ENCODE measurements at regions not wholly inside any gene's neighbourhood (a gene's known extent, or its start where the extent isn't known, plus 50 kb on each side); places are given as distances from the start of the nearest gene placed in this dataset.

- no peaks in the 10 kb centered on the region for H3K27me3 ChIP-seq (ENCODE audit: insufficient read depth, low read length, poor library complexity, severe bottlenecking)
- no peak overlapping the region for H3K4me3 ChIP-seq (ENCODE audit: low read length, poor library complexity, severe bottlenecking)
- peaks cover 4% of the 10 kb centered on the region; the same call in 1 of the 2 replicates for H3K9me3 ChIP-seq (ENCODE audit: insufficient read depth, low read depth, low read length)
- H3K9ac ChIP-seq (ENCODE audit: low read depth, low read length, poor library complexity, severe bottlenecking): no peak overlapping the region
- no peaks in the 10 kb centered on the region for H3K36me3 ChIP-seq (ENCODE audit: insufficient read depth, low read length)
- no peak for TF ChIP-seq EZH2phosphoT487 (IDR thresholded peaks at IDR 0.05; ENCODE audit: borderline replicate concordance)
- no peak for TF ChIP-seq CTCF (conservative IDR thresholded peaks at IDR 0.05; ENCODE audit: low read length)
- H3K79me2 ChIP-seq (ENCODE audit: insufficient read depth, low read length): no peaks in the 10 kb centered on the region
- H3K4me2 ChIP-seq (ENCODE audit: low read depth, low read length, poor library complexity, severe bottlenecking): no peak overlapping the region
- H3K9me2 ChIP-seq (replicated peaks; ENCODE audit: low read depth, low read length): no peaks in the 10 kb centered on the region
- no peaks in the 10 kb centered on the region for H4K20me1 ChIP-seq (ENCODE audit: insufficient read depth, low read length, poor library complexity, severe bottlenecking)
- no peaks in the 10 kb centered on the region for H3F3A ChIP-seq (ENCODE audit: low read depth)
- no peaks in the 10 kb centered on the region for H3K4me1 ChIP-seq (ENCODE audit: insufficient read depth, low read length, poor library complexity, severe bottlenecking)
- no peak overlapping the region for H2AFZ ChIP-seq (ENCODE audit: low read length)
These were observed 52.2 kb downstream of the CCDC185 start for GRCh38 chr1:223445402-223445801.

GRCh38 chr1:223453902-223454301, 60.7 kb downstream of the CCDC185 start:
- Histone ChIP-seq H3K79me2 (ENCODE audit: insufficient read depth, low read length) (no peaks in the 10 kb centered on the region), H3K4me1 (ENCODE audit: insufficient read depth, low read length, poor library complexity, severe bottlenecking) (no peaks in the 10 kb centered on the region), H2AFZ (ENCODE audit: low read length) (no peak overlapping the region), H3F3A (ENCODE audit: low read depth) (no peaks in the 10 kb centered on the region), H3K9ac (ENCODE audit: low read depth, low read length, poor library complexity, severe bottlenecking) (no peak overlapping the region), H3K9me2 (replicated peaks; ENCODE audit: low read depth, low read length) (no peaks in the 10 kb centered on the region), H3K9me3 (ENCODE audit: insufficient read depth, low read depth, low read length) (no peaks in the 10 kb centered on the region), H3K36me3 (ENCODE audit: insufficient read depth, low read length) (no peaks in the 10 kb centered on the region), H3K4me3 (ENCODE audit: low read length, poor library complexity, severe bottlenecking) (no peak overlapping the region), H3K27me3 (ENCODE audit: insufficient read depth, low read length, poor library complexity, severe bottlenecking) (no peaks in the 10 kb centered on the region), H3K4me2 (ENCODE audit: low read depth, low read length, poor library complexity, severe bottlenecking) (no peak overlapping the region), H4K20me1 (ENCODE audit: insufficient read depth, low read length, poor library complexity, severe bottlenecking) (no peaks in the 10 kb centered on the region)
- no peak for TF ChIP-seq EZH2phosphoT487 (IDR thresholded peaks at IDR 0.05; ENCODE audit: borderline replicate concordance)

- TF ChIP-seq EZH2phosphoT487 (IDR thresholded peaks at IDR 0.05; ENCODE audit: borderline replicate concordance) (no peak), CTCF (conservative IDR thresholded peaks at IDR 0.05; ENCODE audit: low read length) (no peak)
- Histone ChIP-seq H3K9me3 (ENCODE audit: insufficient read depth, low read depth, low read length) (no peaks in the 10 kb centered on the region), H2AFZ (ENCODE audit: low read length) (no peak overlapping the region), H3K9ac (ENCODE audit: low read depth, low read length, poor library complexity, severe bottlenecking) (no peak overlapping the region), H3K9me2 (replicated peaks; ENCODE audit: low read depth, low read length) (no peaks in the 10 kb centered on the region), H3K4me2 (ENCODE audit: low read depth, low read length, poor library complexity, severe bottlenecking) (no peak overlapping the region), H3K27me3 (ENCODE audit: insufficient read depth, low read length, poor library complexity, severe bottlenecking) (no peaks in the 10 kb centered on the region), H3K4me1 (ENCODE audit: insufficient read depth, low read length, poor library complexity, severe bottlenecking) (no peaks in the 10 kb centered on the region), H3K4me3 (ENCODE audit: low read length, poor library complexity, severe bottlenecking) (no peak overlapping the region), H4K20me1 (ENCODE audit: insufficient read depth, low read length, poor library complexity, severe bottlenecking) (no peaks in the 10 kb centered on the region), H3F3A (ENCODE audit: low read depth) (no peaks in the 10 kb centered on the region), H3K36me3 (ENCODE audit: insufficient read depth, low read length) (no peaks in the 10 kb centered on the region), H3K79me2 (ENCODE audit: insufficient read depth, low read length) (no peaks in the 10 kb centered on the region)
These were observed 61.7 kb downstream of the CCDC185 start for GRCh38 chr1:223454959-223455358.

GRCh38 chr1:223455470-223455869, 62.3 kb downstream of the CCDC185 start:
- no peak for TF ChIP-seq CTCF (conservative IDR thresholded peaks at IDR 0.05; ENCODE audit: low read length)
- Histone ChIP-seq H3F3A (ENCODE audit: low read depth) (no peaks in the 10 kb centered on the region), H3K36me3 (ENCODE audit: insufficient read depth, low read length) (no peaks in the 10 kb centered on the region), H3K4me2 (ENCODE audit: low read depth, low read length, poor library complexity, severe bottlenecking) (no peak overlapping the region), H4K20me1 (ENCODE audit: insufficient read depth, low read length, poor library complexity, severe bottlenecking) (no peaks in the 10 kb centered on the region), H3K4me3 (ENCODE audit: low read length, poor library complexity, severe bottlenecking) (no peak overlapping the region), H3K9ac (ENCODE audit: low read depth, low read length, poor library complexity, severe bottlenecking) (no peak overlapping the region), H3K4me1 (ENCODE audit: insufficient read depth, low read length, poor library complexity, severe bottlenecking) (no peaks in the 10 kb centered on the region), H2AFZ (ENCODE audit: low read length) (no peak overlapping the region), H3K79me2 (ENCODE audit: insufficient read depth, low read length) (no peaks in the 10 kb centered on the region), H3K9me2 (replicated peaks; ENCODE audit: low read depth, low read length) (no peaks in the 10 kb centered on the region), H3K9me3 (ENCODE audit: insufficient read depth, low read depth, low read length) (no peaks in the 10 kb centered on the region), H3K27me3 (ENCODE audit: insufficient read depth, low read length, poor library complexity, severe bottlenecking) (no peaks in the 10 kb centered on the region)

Measured in Loucy (cell line).